LNCaP clone FGC (cell line): ENCODE measurements at regions not wholly inside any gene's neighbourhood (a gene's known extent, or its start where the extent isn't known, plus 50 kb on each side); places are given as distances from the start of the nearest gene placed in this dataset.

Source experiments
- DNase-seq: peaks from one replicate; pipeline ENCODE4 v3.0.0-alpha.2; 2011; ENCODE audit warnings: low read depth
- H3K4me3 ChIP-seq: 2 replicates; pipeline ENCODE4 v1.5.1; 2011; ENCODE audit warnings: mild to moderate bottlenecking, low read depth, low read length, control low read depth
- CTCF ChIP-seq: IDR thresholded peaks from 2 replicates; pipeline ENCODE4 v1.5.1; 2012; ENCODE audit warnings: mild to moderate bottlenecking; ENCODE audit not compliant: control insufficient read depth, insufficient read depth; ENCODE audit errors: extremely low read depth

GRCh38 chr7:84848219-84848973 is 338.5 kb downstream of the SEMA3D start:
- DNase-seq = no peak
- no peak overlapping the region for H3K4me3 ChIP-seq
- TF ChIP-seq CTCF = no peak

GRCh38 chr7:84847790-84848189 is 339.1 kb downstream of the SEMA3D start:
- no peak for DNase-seq
- H3K4me3 ChIP-seq = no peak overlapping the region
- no peak for TF ChIP-seq CTCF

DNA sequence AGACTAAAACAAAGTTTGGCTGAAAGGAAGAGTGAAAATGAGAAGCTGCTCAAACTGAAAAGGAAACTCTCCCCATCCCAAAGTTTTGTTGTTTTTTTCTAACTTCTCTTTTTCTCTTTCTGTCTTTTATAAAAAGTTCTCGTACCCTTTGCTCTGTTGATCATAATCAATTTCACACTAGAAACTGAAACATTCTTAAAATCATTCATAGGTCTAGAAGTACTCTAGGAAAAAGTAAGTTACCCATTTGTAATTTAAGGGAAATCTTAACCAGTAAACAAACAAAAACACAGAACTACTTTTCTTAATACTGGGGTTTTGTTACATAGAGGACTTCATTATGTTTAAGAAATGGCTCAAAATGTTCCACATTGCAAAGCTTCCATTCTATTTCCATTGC is 339.8 kb downstream of the SEMA3D start:
- DNase-seq = no peak
- H3K4me3 ChIP-seq = no peak overlapping the region
- no peak for TF ChIP-seq CTCF

DNA sequence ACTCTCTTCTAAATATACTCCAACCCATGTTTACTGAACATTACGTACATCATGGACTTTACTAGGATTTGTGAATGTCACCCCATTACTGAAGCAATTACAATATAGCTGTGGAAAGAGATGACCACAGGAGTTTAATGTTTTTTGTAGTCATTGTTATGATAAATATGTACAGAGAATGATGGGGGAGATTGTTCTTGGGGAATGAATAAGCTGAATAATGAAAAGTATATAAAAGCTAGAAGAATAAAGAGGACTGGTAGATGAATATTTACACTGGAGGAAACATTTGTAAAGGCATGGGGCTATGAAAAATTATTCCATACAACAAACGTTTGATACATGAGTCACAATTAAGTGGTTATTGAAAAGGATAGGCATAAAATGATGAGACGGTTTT is 340.9 kb downstream of the SEMA3D start:
- no peak overlapping the region for H3K4me3 ChIP-seq
- no peak for TF ChIP-seq CTCF
- no peak for DNase-seq

DNA sequence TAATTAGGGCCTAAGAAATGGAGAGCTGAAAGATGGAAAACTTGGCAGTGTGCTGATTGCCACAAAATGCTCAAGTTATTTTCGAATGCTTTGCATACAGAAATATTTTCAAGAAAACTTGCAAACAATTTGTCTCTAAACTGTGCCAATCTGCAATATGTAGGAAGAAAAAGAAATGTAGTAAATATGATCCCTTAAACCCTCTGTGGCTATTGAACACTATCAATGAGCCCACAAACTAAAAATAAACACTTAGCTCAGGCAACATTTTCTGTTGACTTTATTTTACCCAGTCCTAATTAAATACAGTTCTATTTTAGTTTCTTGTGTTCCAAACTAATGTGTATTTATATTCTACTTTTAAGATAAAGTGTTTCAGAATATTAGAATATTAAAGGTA is 342.1 kb downstream of the SEMA3D start:
- H3K4me3 ChIP-seq = no peak overlapping the region
- no peak for DNase-seq
- TF ChIP-seq CTCF = no peak

GRCh38 chr7:84841809-84842208 is 345.0 kb downstream of the SEMA3D start:
- H3K4me3 ChIP-seq = no peak overlapping the region
- no peak for DNase-seq
- TF ChIP-seq CTCF = no peak

- no peak for TF ChIP-seq CTCF
- no peak for DNase-seq
These were observed 348.0 kb downstream of the SEMA3D start for GRCh38 chr7:84838857-84839256.

More at GRCh38 chr7:84838857-84839256, 348.0 kb downstream of the SEMA3D start:
- H3K4me3 ChIP-seq = no peak overlapping the region
